Karpas-422 (cell line): ENCODE measurements at regions not wholly inside any gene's neighbourhood (a gene's known extent, or its start where the extent isn't known, plus 50 kb on each side); places are given as distances from the start of the nearest gene placed in this dataset.
"Not testable (repeated sequence)": the region's sequence is repeated elsewhere in the genome, so short reads cannot be mapped to it uniquely, and the experiment has no call there.

Source experiments
- DNase-seq: peaks from one replicate; pipeline ENCODE4 v3.0.0-alpha.2; 2015
- H2AFZ ChIP-seq: fragments of 200-600 bp; sonication (generic); 2 replicates; pipeline ENCODE4 v1.6.1; 2014; ENCODE audit warnings: antibody characterized with exemption, low read length, mixed read lengths
- H3K27ac ChIP-seq: fragments of 200-600 bp; sonication (generic); 2 replicates; pipeline ENCODE4 v1.5.1; 2014; ENCODE audit warnings: mild to moderate bottlenecking, low read length, moderate library complexity
- H3K27me3 ChIP-seq: fragments of 200-600 bp; sonication (generic); 2 replicates; pipeline ENCODE4 v1.6.1; 2014; ENCODE audit warnings: low read length, mixed read lengths
- H3K36me3 ChIP-seq: fragments of 200-600 bp; sonication (generic); 2 replicates; pipeline ENCODE4 v1.6.1; 2014; ENCODE audit warnings: low read length, mixed read lengths; ENCODE audit not compliant: insufficient read depth
- H3K4me1 ChIP-seq: fragments of 200-600 bp; sonication (generic); 2 replicates; pipeline ENCODE4 v1.6.1; 2014; ENCODE audit warnings: mild to moderate bottlenecking, low read length, mixed read lengths
- H3K4me2 ChIP-seq: fragments of 200-600 bp; sonication (generic); 2 replicates; pipeline ENCODE4 v1.6.1; 2014; ENCODE audit warnings: low read length, low read depth, mild to moderate bottlenecking; ENCODE audit not compliant: poor library complexity, severe bottlenecking
- H3K4me3 ChIP-seq: fragments of 200-600 bp; sonication (generic); 2 replicates; pipeline ENCODE4 v1.5.1; 2014; ENCODE audit warnings: mild to moderate bottlenecking, antibody characterized with exemption, low read length, mixed read lengths
- H3K79me2 ChIP-seq: fragments of 200-600 bp; sonication (generic); 2 replicates; pipeline ENCODE4 v1.6.1; 2014; ENCODE audit warnings: mild to moderate bottlenecking, low read length, mixed read lengths
- H3K9ac ChIP-seq: fragments of 200-600 bp; sonication (generic); 2 replicates; pipeline ENCODE4 v1.6.0; 2014; ENCODE audit warnings: low read length
- H3K9me2 ChIP-seq: fragments of 200-600 bp; sonication (generic), shearing (Covaris generic); replicated peaks from 2 replicates; pipeline ENCODE4 v1.6.0; 2014; ENCODE audit warnings: mild to moderate bottlenecking, low read length, moderate library complexity; ENCODE audit not compliant: insufficient read depth
- H3K9me3 ChIP-seq: fragments of 300-700, 200-600 bp; sonication (generic); 2 replicates; pipeline ENCODE4 v1.6.1; 2014; ENCODE audit warnings: low read length, mixed read lengths
- H4K20me1 ChIP-seq: fragments of 200-600 bp; sonication (generic); 2 replicates; pipeline ENCODE4 v1.6.1; 2014; ENCODE audit warnings: mild to moderate bottlenecking, antibody characterized with exemption, low read length, low read depth; ENCODE audit not compliant: insufficient read depth

- Histone ChIP-seq H3K9me3 (no peaks in the 10 kb centered on the region), H2AFZ (no peak overlapping the region), H3K4me2 (no peak overlapping the region), H3K9me2 (no peaks in the 10 kb centered on the region), H4K20me1 (no peaks in the 10 kb centered on the region), H3K79me2 (no peaks in the 10 kb centered on the region), H3K27me3 (no peaks in the 10 kb centered on the region), H3K27ac (no peak overlapping the region), H3K36me3 (no peaks in the 10 kb centered on the region), H3K9ac (no peak overlapping the region), H3K4me1 (no peaks in the 10 kb centered on the region), H3K4me3 (no peak overlapping the region)
- DNase-seq: no peak
These were observed 522.7 kb downstream of the HTR1A start for GRCh38 chr5:63439537-63439936.

- Histone ChIP-seq H3K9me2 (no peaks in the 10 kb centered on the region), H3K9ac (no peak overlapping the region), H2AFZ (no peak overlapping the region), H3K4me1 (no peaks in the 10 kb centered on the region), H3K9me3 (no peaks in the 10 kb centered on the region), H3K4me3 (no peak overlapping the region), H3K27ac (no peak overlapping the region), H3K4me2 (no peak overlapping the region), H4K20me1 (no peaks in the 10 kb centered on the region), H3K79me2 (no peaks in the 10 kb centered on the region), H3K27me3 (no peaks in the 10 kb centered on the region), H3K36me3 (no peaks in the 10 kb centered on the region)
- DNase-seq: no peak
These were observed 552.5 kb downstream of the HTR1A start for GRCh38 chr5:63409737-63410136.

GRCh38 chr5:63408984-63409383 lies 553.3 kb downstream of the HTR1A start:
- Histone ChIP-seq H3K36me3 (no peaks in the 10 kb centered on the region), H3K4me3 (no peak overlapping the region), H3K9me3 (no peaks in the 10 kb centered on the region), H3K27me3 (no peaks in the 10 kb centered on the region), H2AFZ (no peak overlapping the region), H3K9ac (no peak overlapping the region), H4K20me1 (no peaks in the 10 kb centered on the region), H3K4me1 (no peaks in the 10 kb centered on the region), H3K79me2 (no peaks in the 10 kb centered on the region), H3K27ac (no peak overlapping the region), H3K9me2 (no peaks in the 10 kb centered on the region), H3K4me2 (no peak overlapping the region)
- DNase-seq: no peak

GRCh38 chr5:63401436-63402046 lies 560.7 kb downstream of the HTR1A start:
- Histone ChIP-seq H4K20me1 (no peaks in the 10 kb centered on the region), H2AFZ (no peak overlapping the region), H3K4me1 (no peaks in the 10 kb centered on the region), H3K79me2 (no peaks in the 10 kb centered on the region), H3K9ac (no peak overlapping the region), H3K4me2 (no peak overlapping the region), H3K9me3 (no peaks in the 10 kb centered on the region), H3K27ac (no peak overlapping the region), H3K4me3 (no peak overlapping the region), H3K27me3 (no peaks in the 10 kb centered on the region), H3K9me2 (no peaks in the 10 kb centered on the region), H3K36me3 (no peaks in the 10 kb centered on the region)
- DNase-seq: peak; percentile 81

- Histone ChIP-seq H3K4me3 (no peak overlapping the region), H3K27me3 (no peaks in the 10 kb centered on the region), H3K79me2 (no peaks in the 10 kb centered on the region), H3K9me3 (no peaks in the 10 kb centered on the region), H3K27ac (no peak overlapping the region), H3K36me3 (no peaks in the 10 kb centered on the region), H2AFZ (no peak overlapping the region), H3K9ac (no peak overlapping the region), H3K4me1 (no peaks in the 10 kb centered on the region), H3K4me2 (no peak overlapping the region), H3K9me2 (no peaks in the 10 kb centered on the region), H4K20me1 (no peaks in the 10 kb centered on the region)
- DNase-seq: no peak
These were observed 562.2 kb downstream of the HTR1A start for GRCh38 chr5:63400079-63400478.

GRCh38 chr5:63398346-63398745 lies 563.9 kb downstream of the HTR1A start:
- Histone ChIP-seq H3K4me2 (no peak overlapping the region), H3K36me3 (no peaks in the 10 kb centered on the region), H2AFZ (no peak overlapping the region), H3K27me3 (no peaks in the 10 kb centered on the region), H3K9me2 (no peaks in the 10 kb centered on the region), H3K79me2 (no peaks in the 10 kb centered on the region), H3K4me3 (no peak overlapping the region), H3K9ac (no peak overlapping the region), H3K27ac (no peak overlapping the region), H3K9me3 (no peaks in the 10 kb centered on the region), H4K20me1 (no peaks in the 10 kb centered on the region), H3K4me1 (no peaks in the 10 kb centered on the region)
- DNase-seq: no peak

GRCh38 chr5:63388188-63388587 lies 574.1 kb downstream of the HTR1A start:
- not testable (repeated sequence) for H3K27me3 ChIP-seq, H3K4me3 ChIP-seq, H3K79me2 ChIP-seq, H3K4me2 ChIP-seq, H3K9me2 ChIP-seq, DNase-seq, H3K36me3 ChIP-seq, H3K9ac ChIP-seq, H2AFZ ChIP-seq, H3K4me1 ChIP-seq, H3K27ac ChIP-seq, H4K20me1 ChIP-seq, H3K9me3 ChIP-seq

GRCh38 chr5:63375851-63376250 lies 586.4 kb downstream of the HTR1A start:
- no peak overlapping the region for H2AFZ ChIP-seq
- no peaks in the 10 kb centered on the region for H4K20me1 ChIP-seq
- DNase-seq: no peak
- H3K27ac ChIP-seq: no peak overlapping the region
- H3K9me2 ChIP-seq: no peaks in the 10 kb centered on the region
- H3K9ac ChIP-seq: no peak overlapping the region
- no peak overlapping the region for H3K4me2 ChIP-seq
- no peaks in the 10 kb centered on the region for H3K27me3 ChIP-seq
- H3K79me2 ChIP-seq: no peaks in the 10 kb centered on the region
- no peaks in the 10 kb centered on the region for H3K36me3 ChIP-seq
- H3K9me3 ChIP-seq: no peaks in the 10 kb centered on the region
- H3K4me1 ChIP-seq: no peaks in the 10 kb centered on the region
- H3K4me3 ChIP-seq: no peak overlapping the region

- Histone ChIP-seq H3K36me3 (no peaks in the 10 kb centered on the region), H3K4me1 (no peaks in the 10 kb centered on the region), H3K79me2 (no peaks in the 10 kb centered on the region), H2AFZ (no peak overlapping the region), H3K4me2 (no peak overlapping the region), H4K20me1 (no peaks in the 10 kb centered on the region), H3K9ac (no peak overlapping the region), H3K9me3 (no peaks in the 10 kb centered on the region), H3K9me2 (no peaks in the 10 kb centered on the region), H3K27ac (no peak overlapping the region), H3K4me3 (no peak overlapping the region), H3K27me3 (no peaks in the 10 kb centered on the region)
- no peak for DNase-seq
These were observed 588.2 kb downstream of the HTR1A start for GRCh38 chr5:63374085-63374484.
